MM.1S (cell line): ENCODE measurements at regions not wholly inside any gene's neighbourhood (a gene's known extent, or its start where the extent isn't known, plus 50 kb on each side); places are given as distances from the start of the nearest gene placed in this dataset.

Experiments
- DNase-seq: peaks from one replicate; pipeline ENCODE4 v3.0.0-alpha.2; 2015
- H2AFZ ChIP-seq: fragments of 300-600 bp; sonication (generic); 2 replicates; pipeline ENCODE4 v1.6.0; 2016; ENCODE audit warnings: antibody characterized with exemption, low read length
- H3F3A ChIP-seq: fragments of 300-600 bp; sonication (generic); 2 replicates; pipeline ENCODE4 v1.6.1; 2016; ENCODE audit warnings: mild to moderate bottlenecking, antibody characterized with exemption, low read length, moderate library complexity, mixed read lengths; ENCODE audit not compliant: insufficient read depth
- H3K27ac ChIP-seq: fragments of 300-600 bp; sonication (generic); 2 replicates; pipeline ENCODE4 v1.5.1; 2016; ENCODE audit warnings: mild to moderate bottlenecking, low read length
- H3K27me3 ChIP-seq: fragments of 300-600 bp; sonication (generic); replicated peaks from 2 replicates; pipeline ENCODE4 v1.6.0; 2016; ENCODE audit warnings: low read length; ENCODE audit not compliant: insufficient read depth
- H3K36me3 ChIP-seq: fragments of 300-600 bp; sonication (generic); replicated peaks from 2 replicates; pipeline ENCODE4 v1.6.1; 2016; ENCODE audit warnings: mild to moderate bottlenecking, low read length, mixed read lengths; ENCODE audit not compliant: insufficient read depth
- H3K4me1 ChIP-seq: fragments of 300-600 bp; sonication (generic); 2 replicates; pipeline ENCODE4 v1.6.1; 2016; ENCODE audit warnings: low read length, mixed read lengths
- H3K4me2 ChIP-seq: fragments of 300-600 bp; sonication (generic); 2 replicates; pipeline ENCODE4 v1.6.0; 2016; ENCODE audit warnings: low read depth, low read length
- H3K4me3 ChIP-seq: fragments of 300-600 bp; sonication (generic); 2 replicates; pipeline ENCODE4 v1.5.1; 2016; ENCODE audit warnings: low read length, mixed read lengths
- H3K79me2 ChIP-seq: fragments of 300-600 bp; sonication (generic); 2 replicates; pipeline ENCODE4 v1.6.1; 2016; ENCODE audit warnings: mixed run types, low read length, mixed read lengths
- H3K9ac ChIP-seq: fragments of 300-600 bp; sonication (generic); 2 replicates; pipeline ENCODE4 v1.6.1; 2016; ENCODE audit warnings: low read length, mixed read lengths
- H3K9me2 ChIP-seq: fragments of 300-600 bp; sonication (generic); replicated peaks from 2 replicates; pipeline ENCODE4 v1.6.1; 2016; ENCODE audit warnings: mild to moderate bottlenecking, low read length, mixed read lengths; ENCODE audit not compliant: insufficient read depth
- H3K9me3 ChIP-seq: fragments of 300-600 bp; sonication (generic); replicated peaks from 2 replicates; pipeline ENCODE4 v1.6.1; 2016; ENCODE audit warnings: mild to moderate bottlenecking, low read length, mixed read lengths; ENCODE audit not compliant: insufficient read depth
- H4K20me1 ChIP-seq: fragments of 300-600 bp; sonication (generic); 2 replicates; pipeline ENCODE4 v1.6.1; 2016; ENCODE audit warnings: mild to moderate bottlenecking, low read length, moderate library complexity, mixed read lengths; ENCODE audit not compliant: insufficient read depth
- EZH2 ChIP-seq: fragments of 300-600 bp; sonication (generic); optimal IDR thresholded peaks from 2 replicates; pipeline ENCODE3; 2017; ENCODE audit warnings: low read depth, mild to moderate bottlenecking, antibody characterized with exemption, low read length, mixed read lengths
- EZH2phosphoT487 ChIP-seq: fragments of 300-600 bp; sonication (generic); IDR thresholded peaks from 2 replicates; pipeline ENCODE4 v1.6.1; 2018; ENCODE audit warnings: antibody characterized with exemption, low read length
- TF ChIP-seq, protein P1 (sequence below): fragments of 300-600 bp; sonication (generic); IDR thresholded peaks from 2 replicates; pipeline ENCODE4 v1.5.1; 2016; ENCODE audit warnings: antibody characterized with exemption, low read length, mixed read lengths

DNA sequence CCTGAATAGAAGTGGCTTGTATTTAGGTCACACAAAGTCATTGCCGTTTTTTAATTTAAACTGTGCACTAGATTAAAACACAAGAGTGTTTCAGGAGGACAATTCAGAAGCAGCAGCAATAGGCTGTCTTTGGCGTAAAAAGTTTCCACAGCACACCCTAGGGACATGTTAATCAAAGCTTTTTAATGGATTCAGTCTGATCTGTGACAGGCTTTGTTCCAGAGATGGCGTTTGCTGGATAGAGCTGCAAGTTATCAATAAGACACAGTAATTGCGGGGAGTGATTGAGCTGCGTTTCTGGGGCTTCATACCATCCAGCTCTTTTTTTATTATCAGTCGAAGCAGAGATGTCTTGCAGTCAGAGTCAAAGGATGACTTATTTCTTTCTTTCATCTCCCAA is 300.3 kb downstream of the ZNF608 start:
- Histone ChIP-seq H3K4me3 (no peak overlapping the region), H3K27me3 (no peaks in the 10 kb centered on the region), H3K36me3 (no peaks in the 10 kb centered on the region), H3K9me2 (no peaks in the 10 kb centered on the region), H3K4me1 (peaks cover 16% of the 10 kb centered on the region; the same call in 1 of the 2 replicates), H3K9me3 (no peaks in the 10 kb centered on the region), H3K79me2 (no peaks in the 10 kb centered on the region), H3K27ac (no peak overlapping the region), H2AFZ (no peak overlapping the region), H3K9ac (no peak overlapping the region), H3K4me2 (no peak overlapping the region), H3F3A (no peaks in the 10 kb centered on the region), H4K20me1 (no peaks in the 10 kb centered on the region)
- TF ChIP-seq EZH2phosphoT487 (no peak), EZH2 (no peak)
- TF ChIP-seq, protein P1, sequence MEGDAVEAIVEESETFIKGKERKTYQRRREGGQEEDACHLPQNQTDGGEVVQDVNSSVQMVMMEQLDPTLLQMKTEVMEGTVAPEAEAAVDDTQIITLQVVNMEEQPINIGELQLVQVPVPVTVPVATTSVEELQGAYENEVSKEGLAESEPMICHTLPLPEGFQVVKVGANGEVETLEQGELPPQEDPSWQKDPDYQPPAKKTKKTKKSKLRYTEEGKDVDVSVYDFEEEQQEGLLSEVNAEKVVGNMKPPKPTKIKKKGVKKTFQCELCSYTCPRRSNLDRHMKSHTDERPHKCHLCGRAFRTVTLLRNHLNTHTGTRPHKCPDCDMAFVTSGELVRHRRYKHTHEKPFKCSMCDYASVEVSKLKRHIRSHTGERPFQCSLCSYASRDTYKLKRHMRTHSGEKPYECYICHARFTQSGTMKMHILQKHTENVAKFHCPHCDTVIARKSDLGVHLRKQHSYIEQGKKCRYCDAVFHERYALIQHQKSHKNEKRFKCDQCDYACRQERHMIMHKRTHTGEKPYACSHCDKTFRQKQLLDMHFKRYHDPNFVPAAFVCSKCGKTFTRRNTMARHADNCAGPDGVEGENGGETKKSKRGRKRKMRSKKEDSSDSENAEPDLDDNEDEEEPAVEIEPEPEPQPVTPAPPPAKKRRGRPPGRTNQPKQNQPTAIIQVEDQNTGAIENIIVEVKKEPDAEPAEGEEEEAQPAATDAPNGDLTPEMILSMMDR, result no peak
- no peak for DNase-seq

GRCh38 chr5:124445070-124445619 is 301.3 kb downstream of the ZNF608 start:
- H2AFZ ChIP-seq, result no peak overlapping the region
- H3K9me2 ChIP-seq, result no peaks in the 10 kb centered on the region
- no peaks in the 10 kb centered on the region for H3F3A ChIP-seq
- no peak overlapping the region for H3K9ac ChIP-seq
- H4K20me1 ChIP-seq, result no peaks in the 10 kb centered on the region
- no peaks in the 10 kb centered on the region for H3K36me3 ChIP-seq
- no peak overlapping the region for H3K4me3 ChIP-seq
- H3K27ac ChIP-seq, result peak overlapping the region; percentile 51; the same call in 1 of the 2 replicates
- H3K4me2 ChIP-seq, result no peak overlapping the region
- peaks cover 16% of the 10 kb centered on the region; the same call in 1 of the 2 replicates for H3K4me1 ChIP-seq
- TF ChIP-seq EZH2 (no peak), EZH2phosphoT487 (no peak)
- TF ChIP-seq, protein P1, result no peak
- no peaks in the 10 kb centered on the region for H3K27me3 ChIP-seq
- H3K9me3 ChIP-seq, result no peaks in the 10 kb centered on the region
- DNase-seq, result no peak
- H3K79me2 ChIP-seq, result no peaks in the 10 kb centered on the region

DNA sequence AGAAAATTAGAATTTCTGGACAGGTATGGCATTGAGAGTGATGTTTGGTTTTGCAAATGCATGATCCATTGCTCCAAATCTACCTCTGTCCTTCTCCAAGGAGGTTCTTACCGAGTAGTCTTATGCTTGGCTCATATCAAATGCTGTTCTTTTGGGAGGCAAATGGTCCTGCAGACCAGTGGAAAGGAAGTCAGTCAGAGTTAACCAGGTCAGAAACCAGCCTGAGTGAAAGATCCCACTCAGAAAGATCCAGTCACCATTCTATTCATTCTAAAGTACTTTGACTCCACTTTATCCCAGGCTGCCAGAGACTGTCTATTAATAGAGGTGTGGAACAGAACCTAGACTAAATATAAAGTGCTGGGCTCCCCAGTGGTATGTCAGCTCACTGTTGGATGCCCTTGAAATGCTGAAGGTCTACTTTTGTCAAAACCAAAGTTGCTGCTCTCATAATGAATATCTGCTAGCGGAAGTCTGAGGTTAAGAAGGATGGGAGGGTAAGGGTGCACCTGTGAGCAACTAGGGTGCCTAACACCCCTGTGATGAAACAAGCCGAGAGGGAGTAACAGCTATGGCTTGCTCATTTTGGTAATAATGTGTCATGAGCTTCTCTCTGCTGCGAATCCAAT is 302.2 kb downstream of the ZNF608 start:
- no peak for TF ChIP-seq EZH2
- TF ChIP-seq, protein P1, result no peak
- TF ChIP-seq EZH2phosphoT487, result no peak
- no peaks in the 10 kb centered on the region for H3K79me2 ChIP-seq
- H3K27ac ChIP-seq, result peak overlapping the region; percentile 51; the same call in 1 of the 2 replicates
- no peak overlapping the region for H3K9ac ChIP-seq
- peaks cover 16% of the 10 kb centered on the region; the same call in 1 of the 2 replicates for H3K4me1 ChIP-seq
- H2AFZ ChIP-seq, result no peak overlapping the region
- no peaks in the 10 kb centered on the region for H3K9me2 ChIP-seq
- no peaks in the 10 kb centered on the region for H3K27me3 ChIP-seq
- no peaks in the 10 kb centered on the region for H4K20me1 ChIP-seq
- H3K9me3 ChIP-seq, result no peaks in the 10 kb centered on the region
- H3K4me3 ChIP-seq, result no peak overlapping the region
- H3K36me3 ChIP-seq, result no peaks in the 10 kb centered on the region
- DNase-seq, result peak; percentile 72
- H3K4me2 ChIP-seq, result peak overlapping the region; percentile 15
- no peaks in the 10 kb centered on the region for H3F3A ChIP-seq
